Fibroblast of the aortic adventitia (primary cell): ENCODE measurements at regions not wholly inside any gene's neighbourhood (a gene's known extent, or its start where the extent isn't known, plus 50 kb on each side); places are given as distances from the start of the nearest gene placed in this dataset.

ENCODE experiments used
- DNase-seq: peaks from one replicate; pipeline ENCODE4 v3.0.0-alpha.2; 2010; ENCODE audit warnings: low read depth
- H3K4me3 ChIP-seq: 2 replicates; pipeline ENCODE4 v1.5.1; 2011; ENCODE audit warnings: low read depth, mild to moderate bottlenecking, control low read depth, low read length, moderate library complexity
- TF ChIP-seq, protein P1 (sequence below): IDR thresholded peaks from 2 replicates; pipeline ENCODE4 v1.5.1; 2011; ENCODE audit warnings: mild to moderate bottlenecking, low read length, control low read depth, inconsistent platforms; ENCODE audit not compliant: insufficient read depth

DNA sequence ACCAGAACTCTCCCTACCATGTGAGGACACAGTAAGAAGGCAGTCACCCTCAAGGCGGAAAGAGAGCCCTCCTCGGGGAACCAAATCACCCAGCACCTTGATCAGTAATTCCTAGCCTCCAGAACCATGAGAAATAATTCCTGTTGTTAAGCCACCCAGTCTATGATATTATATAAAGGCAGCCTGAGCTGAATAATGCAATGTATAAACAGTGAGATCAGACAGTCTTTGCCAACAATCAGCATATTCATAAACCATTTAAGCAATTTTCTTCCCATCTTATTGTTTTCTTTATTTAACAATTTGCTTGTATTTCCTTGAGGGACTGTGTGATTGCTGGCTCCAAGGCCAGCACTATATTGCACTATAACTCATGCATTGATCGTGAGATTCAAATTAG is 144.4 kb upstream of the DAPK1 start:
- H3K4me3 ChIP-seq: no peak overlapping the region
- TF ChIP-seq, protein P1, sequence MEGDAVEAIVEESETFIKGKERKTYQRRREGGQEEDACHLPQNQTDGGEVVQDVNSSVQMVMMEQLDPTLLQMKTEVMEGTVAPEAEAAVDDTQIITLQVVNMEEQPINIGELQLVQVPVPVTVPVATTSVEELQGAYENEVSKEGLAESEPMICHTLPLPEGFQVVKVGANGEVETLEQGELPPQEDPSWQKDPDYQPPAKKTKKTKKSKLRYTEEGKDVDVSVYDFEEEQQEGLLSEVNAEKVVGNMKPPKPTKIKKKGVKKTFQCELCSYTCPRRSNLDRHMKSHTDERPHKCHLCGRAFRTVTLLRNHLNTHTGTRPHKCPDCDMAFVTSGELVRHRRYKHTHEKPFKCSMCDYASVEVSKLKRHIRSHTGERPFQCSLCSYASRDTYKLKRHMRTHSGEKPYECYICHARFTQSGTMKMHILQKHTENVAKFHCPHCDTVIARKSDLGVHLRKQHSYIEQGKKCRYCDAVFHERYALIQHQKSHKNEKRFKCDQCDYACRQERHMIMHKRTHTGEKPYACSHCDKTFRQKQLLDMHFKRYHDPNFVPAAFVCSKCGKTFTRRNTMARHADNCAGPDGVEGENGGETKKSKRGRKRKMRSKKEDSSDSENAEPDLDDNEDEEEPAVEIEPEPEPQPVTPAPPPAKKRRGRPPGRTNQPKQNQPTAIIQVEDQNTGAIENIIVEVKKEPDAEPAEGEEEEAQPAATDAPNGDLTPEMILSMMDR: no peak

DNA sequence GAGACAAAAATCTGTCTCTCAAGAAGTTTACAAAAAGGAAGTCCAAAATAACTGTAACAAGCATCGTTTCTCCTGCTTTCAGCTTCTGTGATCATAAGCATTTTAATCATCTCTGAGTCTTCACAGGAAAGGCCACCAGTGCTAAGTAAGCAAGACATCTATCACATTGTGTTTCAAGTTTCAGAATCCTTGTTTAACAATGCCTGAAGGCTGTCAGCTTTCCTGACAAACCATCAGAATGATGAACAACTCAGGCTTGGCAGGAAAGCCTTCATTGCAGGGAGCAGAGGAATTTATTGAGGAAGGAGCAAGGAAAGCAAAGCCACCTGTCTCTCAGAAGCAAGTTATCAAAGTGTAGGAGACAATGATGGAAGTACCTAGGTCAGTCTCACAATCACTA is 143.5 kb upstream of the DAPK1 start:
- DNase-seq: no peak
- TF ChIP-seq, protein P1: no peak
- H3K4me3 ChIP-seq: no peak overlapping the region

More for the DNA sequence above, 144.4 kb upstream of the DAPK1 start:
- DNase-seq: no peak

DNA sequence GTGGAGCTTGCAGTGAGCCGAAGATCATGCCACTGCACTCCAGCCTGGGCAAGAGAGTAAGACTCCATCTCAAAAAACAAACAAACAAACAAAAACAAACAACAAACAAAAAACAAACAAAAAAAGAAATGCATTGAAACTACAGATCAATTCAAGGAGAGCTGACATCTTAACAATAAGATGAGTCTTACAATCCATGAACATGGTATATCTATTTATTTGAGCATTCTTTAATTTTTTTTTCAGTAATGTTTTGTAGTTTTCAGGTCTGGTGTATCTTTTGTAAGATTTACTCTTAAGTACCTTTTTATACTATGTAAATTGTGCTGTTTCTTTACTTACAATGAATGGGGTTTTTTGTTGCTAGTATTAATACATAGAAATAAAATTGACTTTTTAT is 140.1 kb upstream of the DAPK1 start:
- TF ChIP-seq, protein P1: no peak

DNA sequence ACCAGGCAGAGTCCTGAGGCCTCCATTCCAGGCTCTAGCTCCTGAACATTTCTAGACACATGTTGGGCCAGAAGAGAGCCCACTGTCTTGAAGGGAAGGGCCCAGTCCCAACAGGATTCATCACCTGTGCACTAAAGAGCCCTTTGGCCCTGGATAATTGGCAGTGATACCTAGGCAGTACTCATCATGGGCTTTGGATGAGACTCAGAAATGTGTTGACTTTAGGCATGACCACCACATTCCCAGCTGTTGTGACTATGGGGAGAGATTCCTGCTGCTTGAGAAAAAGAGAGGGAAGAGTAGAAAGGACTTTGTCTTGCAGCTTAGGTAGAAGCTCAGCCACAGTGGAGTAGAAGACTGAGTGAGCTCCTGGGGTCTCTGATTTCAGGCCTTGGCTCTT is 138.4 kb upstream of the DAPK1 start:
- DNase-seq: no peak
- TF ChIP-seq, protein P1: no peak
- H3K4me3 ChIP-seq: no peak overlapping the region

More for the DNA sequence above, 140.1 kb upstream of the DAPK1 start:
- DNase-seq: no peak
- H3K4me3 ChIP-seq: no peak overlapping the region

DNA sequence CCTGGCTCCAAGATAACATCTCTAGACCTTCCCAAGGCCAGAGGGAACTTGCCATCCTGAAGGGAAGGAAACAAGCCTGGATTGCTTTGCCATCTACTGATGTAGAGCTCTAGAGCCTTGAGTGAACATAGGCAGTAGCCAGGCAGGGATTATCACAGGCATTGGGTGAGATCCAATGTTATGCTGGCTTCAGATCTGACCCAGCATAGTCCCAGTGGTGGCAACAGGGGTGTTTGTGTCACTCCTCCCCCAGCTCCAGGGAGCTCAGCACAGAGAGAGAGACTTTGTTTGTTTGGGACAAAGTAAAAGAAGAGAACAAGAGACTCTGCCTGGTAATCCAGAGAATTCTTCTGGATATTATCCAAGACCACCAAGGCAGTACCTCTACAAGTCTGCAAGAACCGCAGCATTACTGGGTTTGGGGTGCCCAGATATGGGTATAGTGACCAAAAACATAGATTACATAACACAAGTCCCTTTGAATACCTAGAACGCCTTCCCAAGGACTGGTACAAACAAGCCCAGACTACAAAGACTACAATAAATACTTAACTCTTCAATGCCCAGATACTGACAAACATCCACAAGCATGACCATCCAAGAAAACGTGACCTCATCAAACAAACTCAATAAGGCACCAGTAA is 137.6 kb upstream of the DAPK1 start:
- TF ChIP-seq, protein P1: no peak
- DNase-seq: no peak
- no peak overlapping the region for H3K4me3 ChIP-seq

DNA sequence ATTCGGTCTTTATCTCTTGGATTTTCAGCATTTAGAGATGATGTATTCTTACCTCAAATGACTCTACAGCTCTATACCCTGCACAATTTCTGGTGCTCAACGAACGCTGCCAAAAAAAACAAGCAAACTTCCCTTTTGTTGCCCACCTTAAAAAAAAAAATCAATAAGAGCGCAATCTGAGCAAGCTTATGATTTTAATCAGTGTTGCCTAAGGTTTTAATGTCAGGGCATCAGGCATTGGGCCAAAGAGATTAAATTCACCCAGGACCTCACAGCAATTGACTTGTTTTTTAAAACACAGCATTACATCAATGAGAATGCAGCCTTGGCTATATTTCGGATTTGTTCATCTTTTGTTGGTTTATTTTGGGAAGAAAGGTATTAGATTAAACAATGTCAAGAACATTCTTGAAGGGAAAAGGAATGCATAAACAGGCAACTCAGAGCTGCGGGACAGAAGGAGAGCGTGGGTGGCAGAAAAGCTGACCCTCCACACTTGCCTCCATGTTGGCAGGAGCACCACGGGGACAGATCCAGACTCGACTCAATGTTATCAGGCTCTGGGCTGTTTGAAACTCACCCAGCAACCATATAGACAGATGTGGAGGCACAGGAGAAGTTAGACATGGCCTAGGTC is 127.5 kb upstream of the DAPK1 start:
- TF ChIP-seq, protein P1: no peak
- peak; percentile 47 for DNase-seq
- H3K4me3 ChIP-seq: no peak overlapping the region
